Endothelial cell of umbilical vein (primary cell): ENCODE measurements at regions not wholly inside any gene's neighbourhood (a gene's known extent, or its start where the extent isn't known, plus 50 kb on each side); places are given as distances from the start of the nearest gene placed in this dataset.

Experiments used
- BruUV-seq: library from RNA; stranded (reverse); fragments of 400-500 nt; replicated peaks from 2 replicates; lab custom pipeline; 2021; lab: Mats Ljungman, UMichigan
- CTCF ChIA-PET: fragments of 300-600, 350-600 bp; sonication (Branson Sonifier 250); formaldehyde crosslinking; loops from one replicate; lab custom pipeline; 2021; ENCODE audit warnings: antibody characterized with exemption, inconsistent platforms; lab: Charles Lee
- POLR2A ChIA-PET: fragments of 300-600, 350-600 bp; sonication (Branson Sonifier 250); formaldehyde crosslinking; loops from one replicate; lab custom pipeline; 2021; ENCODE audit warnings: antibody characterized with exemption, inconsistent platforms; lab: Charles Lee
- DNase-seq: peaks from one replicate; pipeline ENCODE4 v3.0.0-alpha.2; 2011; ENCODE audit warnings: low read depth, low spot score
- FAIRE-seq: peaks from 2 replicates; lab custom pipeline; 2011; peaks lifted over from hg19 to GRCh38; lab: Jason Lieb, UNC
- H2AFZ ChIP-seq: 2 replicates; pipeline ENCODE4 v1.6.0; 2012; ENCODE audit warnings: low read depth, low read length, control low read depth, inconsistent platforms
- H3K27ac ChIP-seq: 2 replicates; pipeline ENCODE4 v1.5.1; 2011; ENCODE audit warnings: low read depth, mild to moderate bottlenecking, control low read depth, low read length, moderate library complexity; ENCODE audit not compliant: insufficient read depth
- H3K27me3 ChIP-seq, 2 experiments: 2 replicates each; pipeline versions ENCODE4 v1.6.0 to v1.6.1; 2011; ENCODE audit warnings: low read length in 2 of 2, mixed read lengths in 1 of 2; ENCODE audit not compliant: control insufficient read depth in 2 of 2, insufficient read depth in 2 of 2
- H3K36me3 ChIP-seq, 2 experiments: 2 replicates in 1 of 2; 3 replicates in 1 of 2; pipeline ENCODE4 v1.5.1; 2011; ENCODE audit warnings: low read length in 2 of 2, mild to moderate bottlenecking in 1 of 2, moderate library complexity in 1 of 2; ENCODE audit not compliant: control insufficient read depth in 2 of 2, insufficient read depth in 2 of 2; ENCODE audit errors: extremely low read depth in 1 of 2
- H3K4me1 ChIP-seq: 3 replicates; pipeline ENCODE4 v1.5.1; 2011; ENCODE audit warnings: mild to moderate bottlenecking, low read length; ENCODE audit not compliant: control insufficient read depth, insufficient read depth; ENCODE audit errors: extremely low read depth
- H3K4me2 ChIP-seq: 2 replicates; pipeline ENCODE4 v1.6.1; 2011; ENCODE audit warnings: low read length, control low read depth, mixed read lengths; ENCODE audit not compliant: insufficient read depth
- H3K4me3 ChIP-seq, 3 experiments: fragments of 200-600 bp in 1 of 3; sonication (generic), shearing (Covaris generic) in 1 of 3; replicated peaks in 1 of 3; 2 replicates each; pipeline ENCODE4 v1.5.1; 2011 to 2016; ENCODE audit warnings: control low read depth in 3 of 3, low read length in 3 of 3, mild to moderate bottlenecking in 2 of 3, inconsistent platforms in 1 of 3, low read depth in 1 of 3, moderate library complexity in 1 of 3; ENCODE audit not compliant: insufficient read depth in 1 of 3
- H3K79me2 ChIP-seq: 2 replicates; pipeline ENCODE4 v1.6.0; 2012; ENCODE audit warnings: low read length, inconsistent platforms; ENCODE audit not compliant: control insufficient read depth, insufficient read depth
- H3K9ac ChIP-seq: replicated peaks from 2 replicates; pipeline ENCODE3; 2011; ENCODE audit warnings: low read length, control low read depth; ENCODE audit not compliant: insufficient read depth; ENCODE audit errors: extremely low read depth
- H3K9me1 ChIP-seq: replicated peaks from 3 replicates; pipeline ENCODE4 v1.6.0; 2011; ENCODE audit warnings: mild to moderate bottlenecking, low read length; ENCODE audit not compliant: control insufficient read depth, insufficient read depth; ENCODE audit errors: extremely low read depth
- H3K9me3 ChIP-seq: replicated peaks from 2 replicates; pipeline ENCODE4 v1.5.1; 2012; ENCODE audit warnings: low read length, inconsistent platforms; ENCODE audit not compliant: control insufficient read depth, insufficient read depth
- H4K20me1 ChIP-seq: replicated peaks from 2 replicates; pipeline ENCODE3; 2011; ENCODE audit warnings: mild to moderate bottlenecking, low read length; ENCODE audit not compliant: control insufficient read depth, insufficient read depth; ENCODE audit errors: extremely low read depth
- CTCF ChIP-seq, 2 donors: IDR thresholded peaks; 1 replicate in 1 of 2; 2 replicates in 1 of 2; pipeline ENCODE4 v1.5.1; 2011; ENCODE audit warnings: low read length in 2 of 2, mild to moderate bottlenecking in 2 of 2, moderate library complexity in 2 of 2, control low read depth in 1 of 2, inconsistent platforms in 1 of 2, low read depth in 1 of 2; ENCODE audit not compliant: insufficient read depth in 1 of 2; ENCODE audit errors: extremely low read depth in 1 of 2
- EZH2 ChIP-seq: IDR thresholded peaks from 2 replicates; pipeline ENCODE4 v1.6.1; 2012; ENCODE audit warnings: borderline replicate concordance, low read depth, mild to moderate bottlenecking, moderate library complexity, low read length, inconsistent platforms; ENCODE audit not compliant: severe bottlenecking
- FOS ChIP-seq: IDR thresholded peaks from 2 replicates; pipeline ENCODE4 v1.6.1; 2011; ENCODE audit warnings: mild to moderate bottlenecking, low read length, moderate library complexity, borderline replicate concordance; ENCODE audit not compliant: insufficient read depth
- GATA2 ChIP-seq: IDR thresholded peaks from 2 replicates; pipeline ENCODE4 v1.7.0; 2011; ENCODE audit warnings: low read depth, mild to moderate bottlenecking, moderate library complexity, mixed read lengths, low read length; ENCODE audit not compliant: insufficient read length, insufficient read depth
- JUN ChIP-seq: IDR thresholded peaks from 2 replicates; pipeline ENCODE4 v1.6.1; 2011; ENCODE audit warnings: borderline replicate concordance, low read depth; ENCODE audit not compliant: insufficient read length, insufficient read depth
- MAX ChIP-seq: IDR thresholded peaks from 2 replicates; pipeline ENCODE4 v1.6.1; 2011; ENCODE audit not compliant: insufficient read depth, insufficient read length
- MYC ChIP-seq: IDR thresholded peaks from one replicate; pipeline ENCODE4 v1.6.1; 2011; ENCODE audit warnings: mild to moderate bottlenecking, low read depth, low read length
- POLR2A ChIP-seq: IDR thresholded peaks from 2 replicates; pipeline ENCODE4 v1.6.1; 2012; ENCODE audit warnings: low read depth, mild to moderate bottlenecking, control low read depth, low read length
- POLR2AphosphoS5 ChIP-seq: IDR thresholded peaks from 2 replicates; pipeline ENCODE4 v1.6.1; 2012; ENCODE audit warnings: low read depth, mild to moderate bottlenecking, control low read depth, low read length, moderate library complexity; ENCODE audit not compliant: insufficient read depth
- dilution Hi-C: fragments of 300-500 bp; cut with MboI; formaldehyde crosslinking; loops from one replicate; pipeline ENCODE4 v1.15.0; 2019; ENCODE audit warnings: low sequenced_read_pairs; ENCODE audit not compliant: extremely low pct_ligation_motif_present
- intact Hi-C: fragments of 100-400 bp; cut with micrococcal nuclease; formaldehyde crosslinking; loops from one replicate; pipeline ENCODE4 v1.10.0; 2022

GRCh38 chr18:65425366-65425765 lies 325.4 kb upstream of the CDH7 start:
- no peaks in the 10 kb centered on the region for H3K9me3 ChIP-seq
- H4K20me1 ChIP-seq: no peaks in the 10 kb centered on the region
- TF ChIP-seq MAX (no peak), POLR2AphosphoS5 (no peak), MYC (no peak), FOS (no peak), JUN (no peak), CTCF (IDR thresholded peaks at IDR 0.05; ENCODE audit: extremely low read depth in 1 of 2, insufficient read depth in 1 of 2, low read depth in 1 of 2, low read length in 2 of 2) (no peak), GATA2 (no peak), EZH2 (no peak), POLR2A (no peak)
- H3K4me1 ChIP-seq: no peaks in the 10 kb centered on the region
- H3K27ac ChIP-seq: no peak overlapping the region
- DNase-seq: no peak
- dilution Hi-C loops: no loop called here
- H3K4me3 ChIP-seq: no peak overlapping the region
- FAIRE-seq: no peak
- H3K27me3 ChIP-seq: no peaks in the 10 kb centered on the region
- H3K9me1 ChIP-seq: no peaks in the 10 kb centered on the region
- no peak overlapping the region for H3K4me2 ChIP-seq
- H3K36me3 ChIP-seq: no peaks in the 10 kb centered on the region
- no peak overlapping the region for H3K9ac ChIP-seq
- no peaks in the 10 kb centered on the region for H3K79me2 ChIP-seq
- intact Hi-C loops: no loop called here
- POLR2A ChIA-PET: no interaction called here
- BruUV-seq: no TSS peak
- H2AFZ ChIP-seq: no peak overlapping the region
- CTCF ChIA-PET: no interaction called here
